NAMALWA (cell line): ENCODE measurements at regions not wholly inside any gene's neighbourhood (a gene's known extent, or its start where the extent isn't known, plus 50 kb on each side); places are given as distances from the start of the nearest gene placed in this dataset.
"Not testable (repeated sequence)": the region's sequence is repeated elsewhere in the genome, so short reads cannot be mapped to it uniquely, and the experiment has no call there.

Experiments used
- DNase-seq: peaks from one replicate; pipeline ENCODE4 v3.0.0-alpha.2; 2015; ENCODE audit warnings: low spot score

DNA sequence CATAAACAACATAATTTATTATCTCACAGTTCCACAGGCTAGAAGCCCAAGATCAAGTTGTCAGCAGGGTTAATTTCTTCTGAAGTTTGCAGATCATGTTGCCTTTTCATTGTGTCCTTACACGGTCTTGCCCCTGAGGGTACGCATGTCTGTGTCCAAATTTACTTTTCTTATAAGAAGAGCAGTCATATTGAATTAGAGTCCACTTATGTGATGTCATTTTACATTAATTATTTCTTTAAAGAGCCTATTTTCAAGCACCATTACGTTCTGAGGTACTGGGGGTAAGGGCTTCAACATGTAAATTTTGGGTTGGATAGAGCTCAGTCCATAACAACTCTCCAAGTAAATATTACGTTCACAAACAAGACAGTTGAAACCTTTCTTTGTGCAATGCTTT, 236.6 kb upstream of the OR4E1 start:
- DNase-seq = no peak

DNA sequence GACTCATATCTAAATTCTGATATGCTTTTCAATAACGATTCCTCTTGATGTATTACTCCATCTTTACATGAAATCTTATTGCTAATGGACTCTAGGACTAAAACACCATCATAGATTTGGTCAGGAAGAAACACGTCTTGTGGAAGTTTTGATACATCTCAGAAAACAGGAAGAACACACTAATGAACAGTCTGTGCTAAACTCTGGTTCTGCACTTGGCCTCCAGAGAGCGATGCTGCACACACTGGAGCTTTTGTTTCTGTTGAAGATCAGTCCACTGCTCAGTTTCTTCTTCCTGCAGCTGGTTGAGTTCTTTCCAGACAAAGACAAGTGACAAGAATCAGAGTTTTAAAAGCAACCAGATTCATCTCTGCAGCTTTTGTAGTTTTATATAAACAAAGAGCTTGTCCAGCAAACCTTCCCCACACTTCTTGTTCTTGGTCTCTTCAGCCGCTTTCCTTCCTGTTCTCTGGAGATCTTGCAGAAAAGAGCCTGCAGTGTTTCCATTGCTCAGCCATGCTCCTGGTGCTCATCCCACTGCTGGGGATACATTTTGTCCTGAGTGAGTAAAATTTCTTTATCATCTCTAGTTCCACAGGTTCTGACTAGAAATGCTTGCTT, 229.1 kb upstream of the OR4E1 start:
- DNase-seq = peak; percentile 79

DNA sequence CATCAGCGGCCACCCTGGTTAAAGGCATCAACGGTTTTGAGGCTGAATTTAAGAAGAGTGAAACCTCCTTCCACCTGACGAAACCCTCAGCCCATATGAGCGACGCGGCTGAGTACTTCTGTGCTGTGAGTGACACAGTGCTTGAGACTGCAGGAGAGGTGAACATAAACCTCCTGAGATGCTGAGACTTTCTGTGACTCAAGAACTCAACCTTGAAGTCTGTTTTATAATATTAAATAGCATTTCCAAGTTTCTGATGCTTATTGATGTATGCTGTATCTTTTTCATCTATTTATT, 221.2 kb upstream of the OR4E1 start:
- DNase-seq = not testable (repeated sequence)

DNA sequence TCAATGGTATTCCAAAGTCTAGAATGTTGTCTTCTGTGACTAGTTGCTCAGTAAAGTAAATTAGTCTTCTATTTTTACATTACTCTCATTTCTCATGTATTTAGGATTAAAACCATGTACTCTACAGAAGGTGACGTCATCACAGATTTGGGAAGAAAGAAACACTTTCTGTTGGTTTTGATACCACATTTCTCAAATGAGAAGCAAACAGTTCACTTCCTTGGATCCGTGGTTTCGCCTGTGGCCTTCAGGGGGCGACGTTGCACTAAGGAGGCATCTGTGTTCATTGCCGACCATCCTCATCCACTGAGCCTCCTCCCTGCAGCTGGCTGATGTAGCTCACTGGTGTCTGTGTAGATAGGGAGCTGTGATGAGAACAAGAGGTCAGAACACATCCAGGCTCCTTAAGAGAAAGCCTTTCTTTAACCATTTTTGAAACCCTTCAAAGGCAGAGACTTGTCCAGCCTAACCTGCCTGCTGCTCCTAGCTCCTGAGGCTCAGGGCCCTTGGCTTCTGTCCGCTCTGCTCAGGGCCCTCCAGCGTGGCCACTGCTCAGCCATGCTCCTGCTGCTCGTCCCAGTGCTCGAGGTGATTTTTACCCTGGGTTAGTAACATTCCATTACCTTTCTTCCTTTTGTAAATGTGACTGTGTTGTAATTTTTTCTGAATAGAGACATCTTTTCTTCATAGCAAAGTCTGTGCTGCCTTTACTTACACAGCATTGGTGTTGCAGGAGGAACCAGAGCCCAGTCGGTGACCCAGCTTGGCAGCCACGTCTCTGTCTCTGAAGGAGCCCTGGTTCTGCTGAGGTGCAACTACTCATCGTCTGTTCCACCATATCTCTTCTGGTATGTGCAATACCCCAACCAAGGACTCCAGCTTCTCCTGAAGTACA, 220.6 kb upstream of the OR4E1 start:
- DNase-seq = peak; percentile 63

DNA sequence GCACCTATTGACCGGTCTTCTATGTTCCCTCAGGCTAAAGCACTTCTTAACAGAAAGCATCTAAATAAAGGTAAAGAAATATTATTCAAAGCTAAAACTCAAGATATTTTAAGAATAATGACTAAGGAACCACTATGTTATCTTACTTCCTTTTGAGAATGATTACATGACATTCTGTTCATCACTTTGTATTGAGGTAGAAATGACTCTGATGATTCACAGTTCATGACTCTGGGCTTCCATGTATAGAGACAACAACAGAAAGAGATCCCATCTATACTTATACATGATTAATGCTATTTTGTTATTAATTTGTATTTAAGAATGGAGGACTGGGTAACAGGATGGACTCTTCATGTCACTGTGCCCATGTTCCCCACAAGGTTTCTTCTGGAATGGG, 218.3 kb upstream of the OR4E1 start:
- DNase-seq = no peak

DNA sequence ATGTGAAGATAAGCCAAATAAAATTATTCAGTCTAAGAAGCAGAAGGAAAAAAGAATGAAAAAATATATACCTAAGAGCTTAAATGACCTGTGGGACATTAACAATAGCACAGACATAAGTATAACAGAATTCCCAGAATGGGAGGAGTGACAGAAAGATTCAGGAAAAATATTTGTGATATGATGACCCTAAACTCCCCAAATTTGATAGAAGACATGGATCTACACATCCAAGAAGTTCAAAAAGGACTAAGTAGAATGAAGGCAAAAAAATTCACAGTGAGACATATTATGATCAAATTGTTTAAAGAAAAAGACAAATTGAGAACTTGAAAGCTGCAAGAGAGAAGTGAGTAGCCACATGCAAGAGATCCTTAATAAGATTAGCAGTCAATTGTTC, 211.4 kb upstream of the OR4E1 start:
- no peak for DNase-seq

DNA sequence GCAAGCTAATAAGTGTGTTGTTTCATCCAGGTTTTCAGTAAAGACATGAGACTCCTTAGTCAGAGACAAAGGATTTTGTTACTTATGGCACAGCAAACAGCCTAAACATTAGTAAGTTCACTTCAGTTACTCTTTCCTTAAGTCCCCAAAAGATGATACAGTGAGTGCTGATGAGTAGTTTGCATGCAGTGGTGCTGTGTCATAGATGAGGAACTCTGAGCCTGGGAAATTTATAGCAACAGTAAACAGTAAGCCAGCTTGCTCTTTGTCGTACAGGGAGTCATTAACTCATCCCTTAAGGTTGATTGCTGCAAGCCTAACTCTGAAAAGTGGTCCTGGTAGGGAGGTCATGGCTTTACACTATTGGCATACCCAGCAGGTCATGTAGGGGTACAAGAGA, 208.6 kb upstream of the OR4E1 start:
- no peak for DNase-seq

DNA sequence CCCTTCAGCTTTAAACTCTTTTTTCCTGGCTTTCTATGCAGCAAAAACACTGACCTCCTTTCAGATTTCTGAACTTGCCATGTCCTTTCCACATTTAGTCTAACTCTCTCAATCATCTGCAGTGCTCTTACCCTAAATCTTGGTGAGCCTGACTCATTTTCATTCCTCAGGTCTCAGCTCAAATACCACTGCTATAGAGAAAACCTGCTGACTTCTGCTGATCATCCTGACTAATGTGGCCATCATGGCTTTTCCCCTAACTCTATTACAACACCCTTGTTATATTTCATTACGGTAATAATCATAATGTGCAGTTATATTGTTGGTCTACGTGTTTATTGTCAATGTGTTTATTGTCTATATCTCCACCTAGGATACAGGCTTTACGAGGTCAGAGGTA, 207.3 kb upstream of the OR4E1 start:
- DNase-seq = no peak

DNA sequence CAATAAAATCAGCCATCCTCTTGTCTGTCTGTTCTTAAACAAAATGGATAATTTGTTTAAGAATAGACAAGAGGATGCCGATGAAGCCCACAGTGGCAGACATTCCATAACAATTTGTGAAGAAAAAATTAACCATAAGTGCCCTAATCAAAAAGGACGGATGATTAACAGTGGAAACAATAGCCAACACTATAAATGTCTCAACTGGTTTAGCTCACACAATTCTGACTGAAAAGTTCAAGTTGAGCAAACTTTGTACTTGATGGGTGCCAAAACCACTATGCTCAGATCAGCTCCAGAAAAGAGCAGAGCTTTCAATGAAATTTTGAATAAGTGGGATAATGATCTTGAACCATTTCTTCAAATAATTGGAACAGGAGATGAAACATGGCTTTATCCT, 202.2 kb upstream of the OR4E1 start:
- DNase-seq = no peak

DNA sequence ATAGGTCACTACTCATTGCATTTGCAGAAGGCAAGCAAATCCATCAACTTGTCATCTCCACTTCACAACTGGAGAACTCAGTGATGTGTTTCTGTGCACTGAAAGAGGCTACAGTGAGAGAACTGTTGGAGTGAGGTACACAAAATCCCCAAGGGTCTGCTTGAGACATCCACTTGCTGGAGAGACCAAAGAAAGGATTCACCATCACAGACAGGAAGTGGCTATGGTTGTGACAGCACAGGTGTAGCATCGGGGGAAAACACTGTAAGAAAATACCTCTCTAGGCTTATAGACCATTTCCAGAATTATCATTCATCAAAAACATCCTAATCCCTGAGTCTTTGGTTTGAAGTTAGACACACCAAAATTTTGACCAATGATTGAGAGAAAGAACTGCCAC, 201.3 kb upstream of the OR4E1 start:
- no peak for DNase-seq

DNA sequence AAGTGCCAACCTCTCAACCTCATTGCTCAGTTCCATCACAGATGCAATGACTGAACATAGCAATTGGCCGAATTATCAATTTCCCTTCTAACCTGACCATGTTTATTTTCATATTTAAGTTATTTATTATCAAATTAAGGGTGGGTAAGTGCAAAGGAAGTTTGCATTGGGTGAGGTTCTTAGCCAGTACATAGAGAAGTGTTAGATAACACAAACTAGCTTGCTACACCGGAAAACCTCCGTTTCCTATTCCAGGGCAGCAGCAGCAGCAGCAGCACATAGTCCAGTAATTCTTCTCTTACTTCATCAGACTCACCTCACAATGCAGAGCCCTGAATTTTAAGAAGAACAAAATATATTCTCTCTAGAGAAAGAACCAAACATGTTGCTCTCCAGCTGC, 200.5 kb upstream of the OR4E1 start:
- DNase-seq = no peak

DNA sequence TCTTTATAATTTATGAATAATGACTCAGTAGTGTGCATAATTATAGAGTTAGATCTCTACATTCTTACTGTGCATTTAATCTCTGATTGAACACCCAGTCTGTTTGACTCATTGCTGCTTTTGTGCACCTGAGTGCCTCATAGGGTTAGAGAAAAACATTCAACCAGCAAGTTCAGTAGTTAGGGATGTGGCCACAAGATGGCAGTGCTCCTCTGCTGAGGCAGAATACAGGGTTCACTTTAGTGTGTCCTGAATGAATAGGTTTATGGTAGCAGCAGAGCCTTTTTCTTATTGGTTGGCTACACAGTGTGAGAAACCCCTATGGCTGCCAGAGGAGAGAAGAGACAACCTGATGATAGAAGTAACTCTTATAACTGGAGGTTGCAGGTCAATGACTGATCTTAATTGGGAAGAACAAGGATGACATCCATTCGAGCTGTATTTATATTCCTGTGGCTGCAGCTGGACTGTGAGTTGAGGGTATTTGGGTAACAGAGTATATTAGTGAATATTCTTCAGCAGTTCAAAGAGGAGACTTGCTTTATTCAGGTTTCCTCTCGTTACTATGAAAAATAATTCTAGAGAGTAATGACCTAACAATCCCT, 194.9 kb upstream of the OR4E1 start:
- peak; percentile 83 for DNase-seq

DNA sequence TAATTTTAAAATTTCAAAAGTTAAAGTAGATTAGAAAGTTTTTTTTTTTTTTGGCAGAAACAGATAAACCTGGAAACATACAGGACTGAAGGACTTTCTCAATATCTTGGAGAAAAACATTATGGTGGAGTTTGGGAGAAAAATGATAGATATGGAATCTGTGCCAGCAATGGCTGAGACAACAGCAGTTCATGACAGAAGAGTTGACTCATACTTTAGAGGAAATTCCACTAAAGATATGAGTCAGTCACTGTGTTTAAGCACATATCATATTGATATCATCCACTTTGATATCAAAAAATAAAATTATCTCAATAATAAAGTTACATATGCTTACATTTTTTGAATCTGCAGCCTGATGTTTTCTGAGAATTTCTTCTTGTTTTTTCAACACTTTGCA, 193.9 kb upstream of the OR4E1 start:
- DNase-seq = no peak

DNA sequence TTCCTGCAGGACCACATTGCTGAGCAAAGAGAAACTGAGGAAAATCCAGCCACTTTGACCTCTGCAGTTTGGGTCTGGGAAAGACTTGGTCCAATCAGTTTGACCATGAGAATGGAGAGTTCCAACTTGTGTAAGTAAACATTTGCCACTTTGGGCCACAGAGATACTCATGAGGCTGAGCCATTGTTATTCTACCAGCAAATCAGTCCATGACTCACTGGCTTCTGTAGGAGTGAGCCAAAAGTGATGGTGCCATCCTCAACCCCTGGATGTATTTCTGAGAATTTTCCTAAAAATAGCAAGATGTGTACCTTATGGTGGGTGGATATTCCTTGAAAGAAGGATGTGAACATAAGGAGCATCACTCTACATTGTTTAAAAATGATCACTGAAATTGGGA, 192.9 kb upstream of the OR4E1 start:
- DNase-seq = no peak

DNA sequence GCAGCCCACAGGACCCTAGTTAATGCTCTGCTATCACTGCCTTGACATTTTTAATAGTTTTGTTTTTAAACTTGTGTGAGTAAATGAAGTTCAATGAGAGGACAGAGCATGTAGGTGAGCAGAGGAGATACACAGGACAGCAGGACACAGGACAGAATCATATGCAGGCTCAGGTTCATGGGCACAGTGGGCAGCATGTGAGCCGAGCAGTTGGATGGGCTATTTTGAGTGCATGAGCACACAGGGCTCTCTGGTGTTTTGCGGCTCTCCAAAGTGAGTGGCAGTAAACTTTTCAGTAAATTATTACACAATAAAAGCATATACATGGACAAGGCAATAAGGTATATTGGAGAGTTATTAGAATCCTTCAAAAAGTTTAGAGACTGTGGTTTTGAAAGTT, 189.7 kb upstream of the OR4E1 start:
- DNase-seq = no peak

DNA sequence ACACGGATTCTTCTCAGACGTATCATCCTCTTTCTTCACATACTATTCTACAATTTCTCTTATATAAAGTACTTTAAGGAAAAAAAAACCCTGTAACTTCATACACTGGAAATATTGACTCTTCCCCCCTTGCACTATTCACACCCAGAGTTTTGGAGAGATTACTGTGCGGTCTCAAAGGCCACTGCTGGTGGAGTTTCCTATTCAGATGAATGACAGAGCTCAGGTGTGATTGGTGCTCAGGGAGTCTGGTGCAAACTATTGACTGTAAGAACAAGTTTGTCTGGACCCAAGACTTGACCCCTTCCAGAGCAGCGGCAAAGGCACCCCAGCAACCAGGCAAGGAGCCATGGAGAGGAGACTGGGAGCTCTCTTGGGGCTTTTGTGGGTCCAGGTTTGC, 187.5 kb upstream of the OR4E1 start:
- no peak for DNase-seq

DNA sequence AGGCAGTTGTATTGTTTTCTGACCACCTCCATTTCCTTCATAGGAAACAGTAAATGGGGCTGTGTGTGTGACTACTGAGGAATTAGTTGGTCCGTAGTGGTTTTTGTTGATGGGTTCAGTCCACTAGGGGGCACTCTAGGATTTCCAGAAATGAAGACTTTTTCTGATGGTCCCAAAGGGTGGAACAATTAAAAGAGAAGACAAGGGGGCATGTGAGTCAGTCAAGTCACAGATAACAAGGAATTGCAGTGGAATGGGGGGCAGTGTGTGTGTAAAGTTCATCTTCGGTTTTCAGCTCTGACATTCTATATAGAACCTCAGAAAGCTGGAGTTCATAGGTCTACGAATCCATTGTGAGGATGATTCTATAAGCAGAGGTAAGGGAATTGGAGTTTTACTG, 186.6 kb upstream of the OR4E1 start:
- DNase-seq = peak; percentile 58

DNA sequence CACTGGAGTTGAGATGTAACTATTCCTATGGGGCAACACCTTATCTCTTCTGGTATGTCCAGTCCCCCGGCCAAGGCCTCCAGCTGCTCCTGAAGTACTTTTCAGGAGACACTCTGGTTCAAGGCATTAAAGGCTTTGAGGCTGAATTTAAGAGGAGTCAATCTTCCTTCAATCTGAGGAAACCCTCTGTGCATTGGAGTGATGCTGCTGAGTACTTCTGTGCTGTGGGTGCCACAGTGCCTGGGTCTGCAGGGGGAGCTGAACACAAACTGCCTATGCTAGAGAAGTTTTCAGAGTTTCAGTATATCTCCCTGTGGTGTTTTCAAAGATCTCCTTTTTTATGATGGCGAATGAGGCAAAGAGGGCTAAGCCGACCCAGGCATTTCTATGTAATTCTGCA, 179.2 kb upstream of the OR4E1 start:
- DNase-seq = no peak

DNA sequence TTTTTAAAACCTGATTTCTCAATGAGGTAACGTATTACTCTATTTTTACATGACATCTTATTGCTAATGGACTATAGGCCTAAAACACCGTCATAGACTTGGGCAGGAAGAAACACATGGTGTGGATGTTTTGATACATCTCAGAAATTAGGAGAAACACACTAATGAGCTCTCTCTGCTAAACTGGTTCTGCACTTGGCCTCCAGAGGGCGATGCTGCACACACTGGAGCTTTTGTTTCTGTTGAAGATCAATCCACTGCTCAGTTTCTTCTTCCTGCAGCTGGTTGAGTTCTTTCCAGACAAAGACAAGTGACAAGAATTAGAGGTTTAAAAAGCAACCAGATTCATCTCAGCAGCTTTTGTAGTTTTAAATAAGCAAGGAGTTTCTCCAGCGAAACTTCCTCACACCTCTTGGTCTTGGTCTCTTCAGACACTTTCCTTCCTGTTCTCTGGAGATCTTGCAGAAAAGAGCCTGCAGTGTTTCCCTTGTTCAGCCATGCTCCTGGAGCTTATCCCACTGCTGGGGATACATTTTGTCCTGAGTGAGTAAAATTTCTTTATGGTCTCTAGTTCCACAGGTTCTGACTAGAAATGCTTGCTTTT, 178.5 kb upstream of the OR4E1 start:
- peak; percentile 84 for DNase-seq

DNA sequence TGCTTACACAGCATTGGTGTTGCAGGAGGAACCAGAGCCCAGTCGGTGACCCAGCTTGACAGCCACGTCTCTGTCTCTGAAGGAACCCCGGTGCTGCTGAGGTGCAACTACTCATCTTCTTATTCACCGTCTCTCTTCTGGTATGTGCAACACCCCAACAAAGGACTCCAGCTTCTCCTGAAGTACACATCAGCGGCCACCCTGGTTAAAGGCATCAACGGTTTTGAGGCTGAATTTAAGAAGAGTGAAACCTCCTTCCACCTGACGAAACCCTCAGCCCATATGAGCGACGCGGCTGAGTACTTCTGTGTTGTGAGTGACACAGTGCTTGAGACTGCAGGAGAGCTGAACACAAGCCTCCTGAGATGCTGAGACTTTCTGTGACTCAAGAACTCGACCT, 173.3 kb upstream of the OR4E1 start:
- not testable (repeated sequence) for DNase-seq

DNA sequence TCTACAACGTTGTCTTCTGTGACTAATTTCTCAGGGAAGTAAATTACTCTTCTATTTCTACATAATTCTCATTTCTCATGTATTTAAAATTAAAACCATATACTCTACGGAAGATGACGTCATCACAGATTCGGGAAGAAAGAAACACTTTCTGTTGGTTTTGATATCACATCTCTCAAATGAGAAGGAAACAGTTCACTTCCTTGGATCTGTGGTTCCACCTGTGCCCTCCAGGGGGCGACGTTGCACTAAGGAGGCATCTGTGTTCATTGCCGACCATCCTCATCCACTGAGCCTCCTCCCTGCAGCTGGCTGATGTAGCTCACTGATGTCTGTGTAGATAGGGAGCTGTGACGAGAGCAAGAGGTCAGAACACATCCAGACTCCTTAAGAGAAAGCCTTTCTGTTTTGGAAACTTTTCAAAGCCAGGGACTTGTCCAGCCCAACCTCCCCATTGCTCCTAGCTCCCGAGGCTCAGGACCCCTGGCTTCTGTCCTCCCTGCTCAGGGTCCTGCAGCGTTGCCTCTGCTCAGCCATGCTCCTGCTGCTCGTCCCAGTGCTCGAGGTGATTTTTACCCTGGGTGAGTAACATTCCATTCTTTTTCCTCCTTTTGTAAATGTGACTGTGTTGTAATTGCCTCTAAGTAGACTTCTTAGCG, 172.7 kb upstream of the OR4E1 start:
- peak; percentile 70 for DNase-seq

DNA sequence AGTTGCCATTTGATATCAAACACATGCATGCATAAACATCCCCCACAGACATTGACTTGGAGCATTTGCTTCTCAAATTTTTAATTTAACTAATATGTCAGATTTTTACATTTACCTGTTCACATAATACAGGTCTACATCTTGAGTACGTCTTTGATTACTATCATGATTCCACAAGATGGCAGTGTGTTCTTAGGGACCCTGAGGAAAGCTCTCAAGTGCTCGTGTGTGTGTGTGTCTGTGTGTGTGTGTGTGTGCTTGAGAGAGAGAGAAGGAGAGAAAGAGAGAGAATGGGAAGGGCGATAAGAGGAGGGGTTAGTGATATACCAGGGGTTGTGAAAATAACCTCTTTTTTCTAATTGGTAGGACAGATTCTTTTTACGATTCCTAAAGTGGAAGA, 167.1 kb upstream of the OR4E1 start:
- DNase-seq = peak; percentile 33

DNA sequence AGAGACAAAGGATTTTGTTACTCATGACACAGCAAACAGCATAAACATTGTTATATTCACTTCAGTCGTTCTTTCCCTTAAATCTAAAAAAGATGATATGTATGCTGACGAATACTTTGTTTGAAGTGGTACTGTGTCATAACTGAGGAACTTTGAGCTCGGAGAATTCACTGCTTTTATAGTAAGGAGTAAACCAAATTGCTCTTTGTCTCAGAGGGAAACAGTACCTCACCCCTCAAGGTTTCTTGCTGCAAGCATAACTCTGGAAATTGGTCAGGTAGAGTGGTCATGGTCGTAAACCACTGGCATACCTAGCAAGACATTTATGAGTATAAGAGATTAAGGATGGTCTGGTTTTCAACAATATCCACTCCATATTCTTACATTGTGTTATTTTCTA, 160.2 kb upstream of the OR4E1 start:
- no peak for DNase-seq
